ENCODE measurements at regions not wholly inside any gene's neighbourhood (a gene's known extent, or its start where the extent isn't known, plus 50 kb on each side); places are given as distances from the start of the nearest gene placed in this dataset.

DNA sequence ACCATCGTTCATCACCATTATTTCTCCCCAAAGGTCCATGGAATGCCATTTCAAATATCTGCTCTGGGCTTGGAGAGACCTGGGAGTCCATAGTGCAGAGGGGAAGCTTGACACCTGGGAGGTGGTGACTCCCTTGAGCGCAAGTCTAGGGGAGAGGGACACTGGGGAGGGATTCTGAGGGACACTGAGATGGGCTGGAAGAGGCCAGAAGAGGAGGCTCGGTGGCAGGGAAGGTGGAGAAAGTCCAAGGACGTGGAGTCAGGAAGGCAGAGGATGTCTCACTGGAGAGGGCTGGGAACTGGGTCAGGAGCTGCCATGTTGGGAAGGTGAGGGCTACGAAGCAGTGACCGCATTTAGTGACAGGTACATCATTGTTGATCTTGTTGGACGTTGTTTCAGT is 160.3 kb upstream of the MVB12B start:
- Mint-ChIP-seq H3K27me3 (peaks cover 49% of the 10 kb centered on the region), H3K4me1 (ENCODE audit: low read depth) (no peaks in the 10 kb centered on the region), H3K27ac (no peak overlapping the region), H3K36me3 (ENCODE audit: low read depth) (no peaks in the 10 kb centered on the region), H3K9me3 (no peaks in the 10 kb centered on the region), H3K4me3 (no peak overlapping the region)
- Histone ChIP-seq H3K27me3 (ENCODE audit: control insufficient read depth in 1 of 2, insufficient read depth in 2 of 2, low read length in 2 of 2) (peaks cover 3 to 5% of the 10 kb centered on the region in 2 experiments), H3K36me3 (ENCODE audit: insufficient read depth, low read length) (no peaks in the 10 kb centered on the region), H3K9me3 (ENCODE audit: control insufficient read depth in 1 of 2, insufficient read depth in 1 of 2, low read length in 2 of 2) (no peaks in the 10 kb centered on the region), H3K27ac (ENCODE audit: low read depth in 1 of 2, low read length in 2 of 2) (no peak overlapping the region), H3K4me1 (ENCODE audit: insufficient read depth, low read length) (no peaks in the 10 kb centered on the region), H3K4me3 (ENCODE audit: low read length) (no peak overlapping the region)
- DNase-seq (no peak), ATAC-seq (ENCODE audit: poor library complexity) (no peak)
- intact Hi-C loops (cut with DNase I, micrococcal nuclease): no loop called here
- CTCF ChIA-PET: no interaction called here
- TF ChIP-seq CTCF (IDR thresholded peaks at IDR 0.05): no peak
- POLR2A ChIA-PET: no interaction called here

- ChIA-PET POLR2A (no interaction called here), CTCF (no interaction called here)
- intact Hi-C loops (cut with DNase I, micrococcal nuclease): no loop called here
- Histone ChIP-seq H3K27me3 (ENCODE audit: control insufficient read depth in 1 of 2, insufficient read depth in 2 of 2, low read length in 2 of 2) (peaks cover 3 to 5% of the 10 kb centered on the region in 2 experiments), H3K36me3 (ENCODE audit: insufficient read depth, low read length) (no peaks in the 10 kb centered on the region), H3K4me1 (ENCODE audit: insufficient read depth, low read length) (no peaks in the 10 kb centered on the region), H3K4me3 (ENCODE audit: low read length) (no peak overlapping the region), H3K27ac (ENCODE audit: low read depth in 1 of 2, low read length in 2 of 2) (no peak overlapping the region), H3K9me3 (ENCODE audit: control insufficient read depth in 1 of 2, insufficient read depth in 1 of 2, low read length in 2 of 2) (no peaks in the 10 kb centered on the region)
- H3K27ac Mint-ChIP-seq: no peak overlapping the region
- no peak for DNase-seq
- H3K4me3 Mint-ChIP-seq: no peak overlapping the region
- no peaks in the 10 kb centered on the region for H3K36me3 Mint-ChIP-seq (ENCODE audit: low read depth)
- TF ChIP-seq CTCF (IDR thresholded peaks at IDR 0.05): no peak
- no peaks in the 10 kb centered on the region for H3K9me3 Mint-ChIP-seq
- H3K27me3 Mint-ChIP-seq: peaks cover 49% of the 10 kb centered on the region
- no peak for ATAC-seq (ENCODE audit: poor library complexity)
- H3K4me1 Mint-ChIP-seq (ENCODE audit: low read depth): no peaks in the 10 kb centered on the region
These were observed 159.8 kb upstream of the MVB12B start for GRCh38 chr9:126166866-126167265.

- Mint-ChIP-seq H3K27me3 (peaks cover 51% of the 10 kb centered on the region), H3K4me3 (no peak overlapping the region), H3K4me1 (ENCODE audit: low read depth) (no peaks in the 10 kb centered on the region), H3K27ac (no peak overlapping the region), H3K36me3 (ENCODE audit: low read depth) (no peaks in the 10 kb centered on the region), H3K9me3 (no peaks in the 10 kb centered on the region)
- no peaks in the 10 kb centered on the region for H3K4me1 ChIP-seq (ENCODE audit: insufficient read depth, low read length)
- ATAC-seq (ENCODE audit: poor library complexity) (no peak), DNase-seq (no peak)
- no peaks in the 10 kb centered on the region for H3K36me3 ChIP-seq (ENCODE audit: insufficient read depth, low read length)
- H3K27me3 ChIP-seq (ENCODE audit: control insufficient read depth in 1 of 2, insufficient read depth in 2 of 2, low read length in 2 of 2): peaks cover 3 to 8% of the 10 kb centered on the region in 2 experiments
- intact Hi-C loops (cut with DNase I, micrococcal nuclease): no loop called here
- TF ChIP-seq CTCF (IDR thresholded peaks at IDR 0.05): no peak
- peaks cover 0 to 11% of the 10 kb centered on the region in 2 experiments for H3K9me3 ChIP-seq (ENCODE audit: control insufficient read depth in 1 of 2, insufficient read depth in 1 of 2, low read length in 2 of 2)
- no peak overlapping the region for H3K4me3 ChIP-seq (ENCODE audit: low read length)
- POLR2A ChIA-PET: no interaction called here
- H3K27ac ChIP-seq (ENCODE audit: low read depth in 1 of 2, low read length in 2 of 2): no peak overlapping the region
- CTCF ChIA-PET: no interaction called here
These were observed 156.9 kb upstream of the MVB12B start for GRCh38 chr9:126169736-126170135.
